Testis (tissue), 2 donors: ENCODE measurements at regions not wholly inside any gene's neighbourhood (a gene's known extent, or its start where the extent isn't known, plus 50 kb on each side); places are given as distances from the start of the nearest gene placed in this dataset.

Experiments
- DNase-seq: peaks from one replicate; pipeline ENCODE4 v3.0.0-alpha.2; 2019
- H3K27ac ChIP-seq, 2 donors: fragments of 200-600 bp; sonication (generic); one replicate each; pipeline ENCODE4 v1.5.1; 2019
- H3K27me3 ChIP-seq: fragments of 200-600 bp; sonication (generic); one replicate; pipeline ENCODE4 v1.5.1; 2019
- H3K36me3 ChIP-seq: fragments of 200-600 bp; sonication (generic); one replicate; pipeline ENCODE4 v1.5.1; 2017; ENCODE audit warnings: low read depth; ENCODE audit errors: missing control alignments
- H3K4me1 ChIP-seq: fragments of 200-600 bp; sonication (generic); one replicate; pipeline ENCODE4 v1.5.1; 2019
- H3K4me3 ChIP-seq, 2 donors: fragments of 200-600 bp; sonication (generic); one replicate each; pipeline ENCODE4 v1.5.1; 2017 to 2019
- H3K9me3 ChIP-seq: fragments of 200-600 bp; sonication (generic); one replicate; pipeline ENCODE4 v1.5.1; 2017
- CTCF ChIP-seq, 3 experiments: fragments of 450-650 bp in 2 of 3; fragments of 200-600 bp in 1 of 3; sonication (generic) in 1 of 3; IDR thresholded peaks; one replicate each; pipeline ENCODE4 v1.5.1; 2016 to 2019; ENCODE audit warnings: antibody characterized with exemption in 3 of 3, mild to moderate bottlenecking in 2 of 3, moderate library complexity in 1 of 3
- POLR2A ChIP-seq: fragments of 450-650 bp; IDR thresholded peaks from one replicate; pipeline ENCODE4 v1.6.1; 2017; ENCODE audit warnings: antibody characterized with exemption, mild to moderate bottlenecking, moderate library complexity
- WGBS, 2 donors: methylation state at CpG; one replicate each; pipeline ENCODE4 v1.1.5; 2018; 5-methylcytosine and 5-hydroxymethylcytosine counted together
- intact Hi-C: fragments of 100-400 bp; cut with DNase I; formaldehyde crosslinking; loops from one replicate; pipeline ENCODE4 v1.15.1; 2023; ENCODE audit warnings: low total_unique reads

- H3K9me3 ChIP-seq, result no peaks in the 10 kb centered on the region
- H3K36me3 ChIP-seq, result no peaks in the 10 kb centered on the region
- 89 to 93% methylated on average over 2 of the region's 2 CpGs for WGBS, 2 donors
- H3K27ac ChIP-seq, result no peak overlapping the region
- H3K4me3 ChIP-seq, result no peak overlapping the region
- TF ChIP-seq CTCF (IDR thresholded peaks at IDR 0.05) (no peak), POLR2A (no peak)
- H3K4me1 ChIP-seq, result no peaks in the 10 kb centered on the region
- no peak for DNase-seq
- intact Hi-C loops, result no loop called here
- no peaks in the 10 kb centered on the region for H3K27me3 ChIP-seq
Observed at GRCh38 chr9:7930613-7931012, 131.0 kb upstream of the DMAC1 start.

- 85 to 89% methylated on average over 6 of the region's 6 CpGs for WGBS, 2 donors
- H3K4me3 ChIP-seq, result no peak overlapping the region
- no peaks in the 10 kb centered on the region for H3K27me3 ChIP-seq
- intact Hi-C loops, result no loop called here
- TF ChIP-seq POLR2A (no peak), CTCF (IDR thresholded peaks at IDR 0.05) (no peak)
- H3K36me3 ChIP-seq, result no peaks in the 10 kb centered on the region
- no peaks in the 10 kb centered on the region for H3K9me3 ChIP-seq
- H3K27ac ChIP-seq, result no peak overlapping the region
- H3K4me1 ChIP-seq, result no peaks in the 10 kb centered on the region
- DNase-seq, result no peak
Observed at GRCh38 chr9:7921545-7922197, 122.1 kb upstream of the DMAC1 start.

- H3K4me3 ChIP-seq, result no peak overlapping the region
- H3K27me3 ChIP-seq, result no peaks in the 10 kb centered on the region
- no peak for TF ChIP-seq CTCF (IDR thresholded peaks at IDR 0.05)
- TF ChIP-seq POLR2A, result no peak
- no peaks in the 10 kb centered on the region for H3K36me3 ChIP-seq
- intact Hi-C loops, result no loop called here
- H3K4me1 ChIP-seq, result no peaks in the 10 kb centered on the region
- DNase-seq, result no peak
- H3K9me3 ChIP-seq, result no peaks in the 10 kb centered on the region
- no peak overlapping the region for H3K27ac ChIP-seq
Observed at GRCh38 chr9:7912037-7912535, 112.5 kb upstream of the DMAC1 start.

- intact Hi-C loops, result no loop called here
- H3K9me3 ChIP-seq, result no peaks in the 10 kb centered on the region
- H3K4me3 ChIP-seq, result no peak overlapping the region
- H3K27ac ChIP-seq, result no peak overlapping the region
- 66 to 85% methylated on average over 6 of the region's 6 CpGs for WGBS, 2 donors
- no peaks in the 10 kb centered on the region for H3K4me1 ChIP-seq
- no peak for DNase-seq
- H3K27me3 ChIP-seq, result no peaks in the 10 kb centered on the region
- no peaks in the 10 kb centered on the region for H3K36me3 ChIP-seq
- no peak for TF ChIP-seq CTCF (IDR thresholded peaks at IDR 0.05)
- no peak for TF ChIP-seq POLR2A
Observed at GRCh38 chr9:7910426-7911020, 110.9 kb upstream of the DMAC1 start.

GRCh38 chr9:7909537-7909936 lies 110.0 kb upstream of the DMAC1 start:
- no peaks in the 10 kb centered on the region for H3K4me1 ChIP-seq

More at GRCh38 chr9:7909537-7909936, 110.0 kb upstream of the DMAC1 start:
- H3K4me3 ChIP-seq, result no peak overlapping the region
- H3K27me3 ChIP-seq, result no peaks in the 10 kb centered on the region
- TF ChIP-seq POLR2A (no peak), CTCF (IDR thresholded peaks at IDR 0.05) (no peak)
- intact Hi-C loops, result no loop called here
- WGBS, 2 donors, result 67 to 68% methylated on average over 5 of the region's 5 CpGs
- H3K36me3 ChIP-seq, result no peaks in the 10 kb centered on the region
- H3K27ac ChIP-seq, result no peak overlapping the region
- no peak for DNase-seq
- no peaks in the 10 kb centered on the region for H3K9me3 ChIP-seq
